ENCODE measurements at regions not wholly inside any gene's neighbourhood (a gene's known extent, or its start where the extent isn't known, plus 50 kb on each side); places are given as distances from the start of the nearest gene placed in this dataset.

DNA sequence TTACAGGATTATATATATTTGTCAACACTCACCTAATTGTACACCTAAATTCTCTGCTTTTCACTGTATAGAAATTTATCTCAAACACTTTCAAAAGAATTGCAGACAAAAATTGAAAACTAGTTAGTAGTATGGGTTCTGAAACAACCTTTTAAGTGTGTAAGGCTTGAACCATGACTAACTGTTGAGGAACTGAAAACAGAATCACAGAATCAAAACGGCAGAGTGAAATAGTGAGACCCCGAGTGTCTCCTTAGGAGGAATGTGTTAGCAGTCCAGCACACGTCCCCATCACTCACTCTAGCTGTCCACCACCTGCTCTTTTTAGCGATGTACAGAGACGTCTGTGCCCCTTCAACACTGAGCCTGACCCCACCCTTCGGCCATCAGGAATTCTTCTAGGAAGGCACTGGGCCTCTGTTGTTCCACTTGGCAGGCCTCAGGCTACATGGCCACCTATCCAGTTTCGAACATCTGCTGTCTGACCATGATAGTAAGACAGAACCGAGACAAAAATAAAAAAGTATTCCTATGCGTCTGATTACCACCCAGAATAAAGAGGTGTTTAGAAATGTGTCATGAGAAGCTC, 227.4 kb downstream of the C6orf118 start:
- no peak for DNase-seq

DNA sequence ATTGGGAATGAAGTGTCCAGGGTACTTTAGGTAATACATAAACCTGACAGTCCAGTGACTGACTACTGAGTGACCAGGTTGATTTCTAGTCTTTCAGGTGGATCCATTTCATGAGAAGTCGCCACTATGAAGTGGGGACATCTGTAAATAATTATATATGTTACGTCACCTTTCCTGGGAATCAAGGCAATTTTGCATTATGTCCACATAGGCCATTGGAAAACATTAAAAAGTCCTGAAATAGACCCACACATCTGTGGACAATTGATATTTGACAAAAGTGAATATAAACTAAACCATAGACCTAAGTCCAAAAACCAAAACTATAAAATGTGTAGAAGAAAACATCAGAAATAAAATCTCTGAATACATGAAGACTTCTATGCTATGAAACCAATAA, 231.5 kb downstream of the C6orf118 start:
- no peak for DNase-seq

DNA sequence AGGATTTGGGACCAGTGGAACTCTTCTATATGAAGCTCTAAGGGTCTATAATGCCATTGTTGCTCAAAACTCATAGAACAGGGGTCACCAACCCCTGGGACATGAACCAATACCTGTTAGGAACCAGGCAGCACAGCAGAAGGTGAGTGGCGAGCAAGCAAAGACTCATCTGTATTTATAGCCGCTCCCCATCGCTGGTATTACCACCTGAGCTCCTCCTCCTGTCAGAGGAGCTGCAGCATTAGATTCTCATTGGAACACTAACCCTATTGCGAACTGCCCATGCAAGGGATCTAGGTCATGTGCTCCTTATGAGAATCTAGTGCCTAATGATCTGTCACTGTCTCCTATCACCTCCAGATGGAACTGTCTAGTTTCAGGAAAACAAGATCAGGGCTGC, 237.5 kb downstream of the C6orf118 start:
- DNase-seq, result no peak

DNA sequence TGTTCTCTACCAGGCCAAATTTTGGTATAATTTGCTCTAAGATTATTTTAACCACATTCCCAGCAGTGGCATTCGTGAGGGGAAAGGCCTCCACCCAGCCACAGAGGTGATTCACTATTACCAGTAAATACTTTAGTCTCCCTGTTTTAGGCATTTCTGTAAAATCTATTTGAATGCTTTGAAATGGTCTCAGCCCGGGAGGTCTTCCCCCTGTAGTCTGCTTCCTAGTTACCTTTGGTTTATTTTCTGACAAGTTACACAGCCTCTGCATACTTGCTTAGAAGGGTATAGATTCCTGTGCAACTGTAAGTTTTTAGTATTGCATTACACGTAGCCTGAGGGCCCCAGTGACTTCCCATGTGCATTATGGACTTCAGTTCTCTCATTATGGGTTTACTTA, 248.7 kb downstream of the C6orf118 start:
- peak; percentile 59 for DNase-seq

DNA sequence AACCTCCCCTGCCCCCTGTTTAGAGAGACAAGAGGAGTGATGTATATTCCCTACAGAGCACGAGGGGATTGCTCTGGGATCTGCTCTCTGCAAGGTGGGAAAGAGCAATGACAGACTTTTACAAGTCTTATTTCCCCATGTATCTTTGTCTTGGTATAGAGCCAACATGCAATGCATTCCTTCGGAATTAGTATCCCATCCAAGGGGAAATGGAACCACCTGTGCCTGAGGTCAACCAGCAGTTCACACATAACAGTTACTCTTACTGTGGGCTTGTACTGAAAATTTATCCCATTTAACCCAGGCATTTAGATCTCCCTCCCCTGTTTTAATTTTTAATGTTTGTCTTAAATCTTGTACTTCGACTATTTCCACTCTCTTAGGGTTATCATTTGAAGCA, 250.4 kb downstream of the C6orf118 start:
- peak; percentile 60 for DNase-seq

DNA sequence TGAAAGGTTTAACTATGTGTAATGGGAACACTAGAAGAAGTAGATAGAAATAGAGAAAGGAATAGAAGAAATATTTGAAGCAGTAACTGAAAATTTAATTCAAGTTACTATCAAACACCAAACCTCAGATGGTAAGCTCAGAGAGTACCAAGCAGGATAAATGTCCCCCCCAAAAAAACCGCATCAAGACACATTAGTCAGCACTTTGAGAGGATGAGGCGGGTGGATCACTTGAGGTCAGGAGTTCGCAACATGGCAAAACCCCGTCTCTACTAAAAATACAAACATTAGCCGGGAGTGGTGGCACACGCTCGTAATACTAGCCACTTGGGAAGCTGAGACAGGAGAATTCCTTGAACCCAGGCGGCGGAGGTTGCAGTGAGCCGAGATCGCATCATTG, 253.1 kb downstream of the C6orf118 start:
- DNase-seq, result no peak

DNA sequence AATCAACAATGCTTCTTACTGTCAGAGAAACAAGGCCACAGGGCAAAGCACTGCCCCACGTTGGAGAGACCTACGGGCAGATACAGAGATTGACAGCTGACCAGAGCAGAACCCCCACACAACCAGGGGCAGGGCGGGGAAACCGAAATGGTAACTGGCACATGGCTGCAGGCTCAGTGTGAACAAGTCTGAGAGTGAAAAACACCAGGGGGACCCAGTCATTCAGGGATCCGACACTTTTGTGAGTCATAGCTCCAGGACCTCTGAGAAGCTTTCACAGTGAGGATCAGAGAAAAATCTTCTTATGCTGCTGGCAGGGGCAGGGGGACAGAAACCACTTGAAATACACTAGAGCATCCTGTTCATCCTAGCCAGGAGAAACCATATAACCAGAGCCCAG, 254.2 kb downstream of the C6orf118 start:
- DNase-seq, result peak; percentile 51

DNA sequence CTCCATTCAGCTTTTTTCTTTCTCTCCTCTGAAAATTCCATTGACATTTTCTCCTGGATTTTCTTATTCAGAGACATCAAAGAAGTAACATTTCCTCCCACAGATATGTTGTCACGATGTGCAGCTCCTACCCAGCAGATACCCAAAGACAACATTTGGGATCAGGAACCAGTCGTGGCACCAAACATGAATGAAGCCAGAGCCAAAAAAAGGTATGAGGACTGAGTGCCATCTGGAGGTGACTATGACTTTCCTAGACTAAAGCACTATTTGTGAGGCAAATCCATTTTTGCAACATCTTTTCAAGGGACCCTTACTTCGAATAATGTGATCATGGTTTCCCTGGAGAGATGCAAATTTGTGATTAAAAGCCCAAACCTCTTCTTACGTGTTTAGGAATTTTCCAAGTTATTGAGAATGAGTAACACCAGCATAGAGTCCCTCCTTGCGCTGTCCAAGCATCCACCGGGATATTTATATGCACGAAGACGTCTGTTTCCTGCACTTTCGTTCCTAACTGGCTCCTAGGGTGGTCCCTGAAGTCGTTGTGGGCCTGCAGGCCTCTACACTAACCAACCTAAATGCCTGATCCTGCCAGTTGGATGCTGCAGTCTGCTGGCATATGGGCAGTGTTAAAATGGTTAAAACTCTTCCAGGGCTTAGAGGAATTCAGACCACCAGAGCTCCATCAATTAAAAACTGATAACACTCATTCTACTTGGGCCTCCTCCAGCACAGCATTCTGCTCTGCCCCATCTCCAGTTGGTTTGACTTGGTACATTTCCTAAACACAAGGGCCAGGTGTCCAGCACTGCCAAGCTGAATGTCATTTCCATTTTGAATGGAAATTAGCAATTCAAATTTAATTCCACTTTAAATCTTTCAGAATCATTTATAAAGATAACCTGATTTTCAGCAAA, 256.6 kb downstream of the C6orf118 start:
- no peak for DNase-seq

DNA sequence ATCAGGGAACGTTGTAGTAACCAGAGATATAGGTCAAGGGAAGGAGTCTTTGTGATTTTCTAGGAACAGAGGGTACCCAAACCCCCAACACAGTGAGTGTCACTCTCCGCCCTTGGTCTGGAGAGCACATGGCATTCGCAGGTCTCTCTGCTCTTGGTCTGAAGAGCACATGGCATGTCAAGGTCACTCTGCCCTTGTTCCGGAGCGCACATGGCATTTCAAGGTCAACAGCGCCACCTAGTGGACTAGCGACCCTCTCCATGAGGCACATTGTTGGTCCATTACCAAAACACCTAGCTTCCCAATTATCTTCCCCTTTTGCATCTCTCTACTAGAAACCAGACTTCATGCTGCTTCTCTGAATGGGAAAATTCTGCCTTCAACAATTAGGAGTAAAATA, 260.0 kb downstream of the C6orf118 start:
- DNase-seq, result no peak

DNA sequence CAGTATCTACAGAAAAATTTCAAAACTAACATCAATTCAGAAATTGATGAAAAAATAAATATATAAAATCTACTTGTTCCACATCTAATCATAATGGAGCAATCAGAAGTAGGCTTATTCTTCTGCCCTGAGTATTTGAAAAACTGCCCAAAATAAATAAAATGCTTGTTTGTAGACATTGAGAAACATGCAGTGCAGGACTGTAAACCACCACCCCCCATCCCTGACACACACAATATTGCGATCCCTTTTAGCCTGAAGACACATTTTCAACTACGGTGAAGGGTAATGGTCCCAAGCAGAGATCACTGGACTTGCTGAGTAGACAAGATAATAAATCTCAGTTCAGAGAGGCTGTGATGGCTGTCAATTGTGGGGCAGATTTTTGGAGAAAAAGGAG, 261.5 kb downstream of the C6orf118 start:
- no peak for DNase-seq

DNA sequence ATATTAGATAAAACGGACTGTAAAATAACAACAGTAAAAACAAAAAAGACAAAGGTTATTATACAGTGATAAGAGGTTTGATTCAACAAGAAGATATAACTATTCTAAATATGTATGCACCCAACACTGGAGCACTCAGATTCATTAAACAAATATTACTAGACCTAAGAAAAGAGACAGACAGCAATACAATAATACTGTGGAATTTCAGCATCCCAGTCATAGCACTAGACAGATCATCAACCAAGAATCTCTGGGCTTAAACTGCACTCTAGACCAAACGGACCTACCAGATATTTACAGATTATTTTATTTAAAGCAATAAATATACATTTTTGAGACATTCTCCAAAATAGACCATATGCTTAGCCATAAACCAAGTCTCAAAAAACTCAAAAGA, 263.8 kb downstream of the C6orf118 start:
- peak; percentile 17 for DNase-seq

DNA sequence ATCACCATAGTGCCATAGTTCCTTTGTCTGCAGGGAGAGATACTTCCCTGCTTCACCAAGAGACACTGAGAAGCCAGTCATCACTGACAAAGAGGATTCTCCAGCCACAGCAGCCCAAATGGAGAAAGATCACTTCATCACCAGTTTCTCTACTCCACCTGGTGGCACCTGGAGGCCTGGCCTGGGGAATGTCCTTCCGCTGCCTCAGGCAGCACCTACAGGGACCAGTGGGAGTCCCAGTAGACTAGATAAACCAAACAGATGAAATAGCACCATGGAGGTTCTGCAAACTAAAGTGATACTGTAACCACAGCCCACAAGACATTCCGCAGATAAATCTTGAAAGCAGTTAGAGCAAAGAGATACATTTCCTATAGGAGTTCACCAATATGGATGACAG, 266.5 kb downstream of the C6orf118 start:
- no peak for DNase-seq

DNA sequence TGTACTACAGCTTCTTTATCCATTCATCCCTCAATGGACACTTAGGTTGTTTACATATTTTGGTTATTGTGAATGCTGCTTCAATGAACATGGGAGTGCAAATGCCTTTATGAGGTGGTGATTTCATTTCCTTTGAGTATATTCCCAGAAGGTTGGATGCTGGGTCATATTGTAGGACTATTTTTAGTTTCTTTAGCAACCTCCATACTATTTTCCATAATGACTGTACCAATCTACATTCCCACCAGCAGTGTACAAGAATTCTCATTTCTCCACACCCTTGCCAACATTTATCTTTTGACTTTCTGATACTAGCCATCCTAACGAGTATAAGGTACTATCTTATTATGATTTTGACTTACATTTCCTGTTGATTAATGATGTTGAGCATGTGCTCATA, 269.0 kb downstream of the C6orf118 start:
- DNase-seq, result no peak

DNA sequence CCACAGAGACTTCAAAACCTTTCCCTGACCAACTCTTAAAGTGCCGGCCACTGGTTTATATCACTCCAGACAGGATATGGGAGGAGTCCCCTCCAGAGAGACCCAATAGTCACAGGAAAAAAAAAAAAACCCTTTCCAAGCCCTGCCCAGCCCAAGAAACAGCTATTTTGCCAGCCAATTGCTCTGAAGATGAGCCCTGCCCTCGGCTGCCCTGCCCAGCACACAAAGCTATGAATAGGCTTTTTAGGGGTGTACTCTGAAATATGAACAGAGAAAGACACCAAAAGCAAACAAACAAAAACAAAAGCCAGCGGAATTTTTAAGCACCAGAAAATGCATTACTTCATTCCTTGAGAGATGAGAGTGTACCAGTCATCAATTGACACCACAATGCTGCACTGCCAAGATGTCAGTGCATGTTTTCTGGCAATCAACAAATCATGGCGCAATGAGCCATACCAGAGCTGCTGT, 275.1 kb downstream of the C6orf118 start:
- no peak for DNase-seq

DNA sequence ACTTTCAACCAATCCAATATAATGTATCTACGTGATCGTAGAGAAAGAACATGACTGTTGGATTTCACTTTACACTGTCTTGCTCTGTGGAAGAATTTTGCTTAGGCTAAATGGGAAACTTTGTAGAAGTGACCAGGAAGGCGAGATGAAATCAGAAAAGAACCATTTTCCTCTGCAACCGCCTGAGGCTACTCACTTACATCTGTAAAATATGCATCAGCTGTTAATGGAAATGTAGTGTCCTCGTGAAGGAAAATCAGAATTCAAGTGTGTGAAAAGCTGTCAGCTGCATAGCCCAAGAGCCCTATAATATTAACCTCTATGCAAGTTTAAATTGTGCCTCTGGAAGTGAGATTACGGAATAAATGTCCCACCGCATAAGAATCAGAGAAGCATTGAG, 277.9 kb downstream of the C6orf118 start:
- DNase-seq, result no peak

DNA sequence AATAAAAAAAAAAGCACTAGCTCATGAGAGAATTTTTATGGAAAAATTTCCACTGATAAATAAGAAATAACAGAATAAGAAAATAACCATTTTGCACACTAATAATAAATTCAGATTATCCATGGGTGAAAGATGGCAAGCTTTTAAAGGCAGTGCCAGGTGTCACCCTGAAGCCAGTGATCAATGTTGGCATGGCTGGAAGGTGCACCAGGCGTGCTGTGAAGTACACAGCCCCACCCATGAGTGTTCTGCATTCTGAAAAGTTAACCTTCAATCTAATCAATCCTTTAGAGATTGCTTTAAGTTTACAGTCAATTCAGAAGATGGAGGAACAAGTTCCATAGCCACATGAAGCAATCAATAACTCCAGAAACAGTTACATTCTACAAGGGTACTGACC, 284.4 kb downstream of the C6orf118 start:
- DNase-seq, result no peak

DNA sequence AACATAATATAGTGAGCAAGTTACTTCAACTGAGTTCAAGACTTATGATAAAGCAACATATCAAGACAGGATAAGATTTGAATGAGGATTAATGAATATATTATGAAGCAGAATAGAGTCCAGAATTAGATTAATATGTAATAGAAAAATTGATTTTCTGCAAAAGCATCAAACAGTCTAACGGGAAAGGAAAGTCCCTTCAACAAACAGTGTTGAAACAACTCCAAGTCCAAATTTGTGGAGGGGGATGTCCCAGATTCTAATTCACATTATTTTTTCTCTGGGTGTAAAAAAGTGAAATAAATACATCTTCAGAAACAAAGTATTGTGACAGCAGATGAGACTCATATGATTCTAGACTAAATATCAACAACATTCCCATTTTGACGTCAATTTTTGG, 289.7 kb downstream of the C6orf118 start:
- no peak for DNase-seq

DNA sequence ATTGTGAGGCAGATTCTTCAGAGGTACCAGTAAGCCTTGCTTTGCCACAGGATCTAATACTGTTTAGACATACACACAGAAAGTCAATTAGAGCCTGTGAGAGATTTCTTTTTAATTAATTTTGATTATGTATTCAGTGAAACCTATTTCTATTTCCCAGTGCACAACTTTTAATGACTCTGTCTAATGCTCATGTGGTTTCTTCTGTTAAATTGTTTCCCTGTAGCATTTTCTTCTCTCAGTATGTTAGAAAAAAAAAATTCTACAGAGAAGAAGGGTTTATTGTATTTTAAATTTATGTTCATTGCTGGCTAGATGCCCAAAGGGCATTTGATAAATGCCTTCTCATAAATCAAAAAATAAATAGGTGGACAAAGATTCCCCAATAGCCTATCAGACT, 293.7 kb downstream of the C6orf118 start:
- no peak for DNase-seq

DNA sequence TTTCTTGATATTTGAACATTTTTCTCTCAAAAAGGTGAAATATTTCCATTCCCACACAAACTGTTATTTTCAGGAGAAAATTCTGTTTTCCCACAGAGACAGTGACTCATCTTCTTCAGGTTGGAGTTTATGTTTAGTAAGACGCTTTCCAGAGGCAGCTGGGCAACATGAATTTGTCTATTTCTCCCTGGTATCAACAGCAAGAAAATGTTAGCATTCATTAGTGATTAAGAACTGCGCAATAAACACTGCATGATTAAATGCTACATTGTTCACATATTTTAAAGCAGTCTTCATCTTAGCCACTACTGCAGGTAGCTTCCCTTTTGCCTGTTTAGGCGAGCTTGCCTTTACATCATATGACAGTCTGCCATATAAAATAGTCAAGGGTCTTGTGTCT, 295.7 kb downstream of the C6orf118 start:
- peak; percentile 24 for DNase-seq

DNA sequence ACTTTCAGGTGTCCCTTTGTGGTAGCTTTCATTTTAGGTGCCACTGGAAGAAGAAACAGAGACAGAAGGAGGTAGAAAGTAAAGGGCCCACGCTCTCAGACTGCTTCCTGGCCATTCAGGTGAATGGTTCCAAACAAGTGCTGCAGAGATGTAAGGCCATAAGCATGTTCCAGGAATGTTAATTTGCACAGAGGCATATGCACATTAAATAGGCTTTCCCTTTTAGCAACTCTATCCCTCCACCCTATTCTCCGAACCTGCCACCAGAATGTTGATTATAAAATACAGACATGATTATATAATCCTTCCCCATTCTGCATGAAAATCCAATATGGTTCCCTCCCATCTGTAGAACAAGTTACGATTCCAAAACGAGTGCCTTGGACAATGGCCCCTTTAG, 297.2 kb downstream of the C6orf118 start:
- DNase-seq, result no peak

DNA sequence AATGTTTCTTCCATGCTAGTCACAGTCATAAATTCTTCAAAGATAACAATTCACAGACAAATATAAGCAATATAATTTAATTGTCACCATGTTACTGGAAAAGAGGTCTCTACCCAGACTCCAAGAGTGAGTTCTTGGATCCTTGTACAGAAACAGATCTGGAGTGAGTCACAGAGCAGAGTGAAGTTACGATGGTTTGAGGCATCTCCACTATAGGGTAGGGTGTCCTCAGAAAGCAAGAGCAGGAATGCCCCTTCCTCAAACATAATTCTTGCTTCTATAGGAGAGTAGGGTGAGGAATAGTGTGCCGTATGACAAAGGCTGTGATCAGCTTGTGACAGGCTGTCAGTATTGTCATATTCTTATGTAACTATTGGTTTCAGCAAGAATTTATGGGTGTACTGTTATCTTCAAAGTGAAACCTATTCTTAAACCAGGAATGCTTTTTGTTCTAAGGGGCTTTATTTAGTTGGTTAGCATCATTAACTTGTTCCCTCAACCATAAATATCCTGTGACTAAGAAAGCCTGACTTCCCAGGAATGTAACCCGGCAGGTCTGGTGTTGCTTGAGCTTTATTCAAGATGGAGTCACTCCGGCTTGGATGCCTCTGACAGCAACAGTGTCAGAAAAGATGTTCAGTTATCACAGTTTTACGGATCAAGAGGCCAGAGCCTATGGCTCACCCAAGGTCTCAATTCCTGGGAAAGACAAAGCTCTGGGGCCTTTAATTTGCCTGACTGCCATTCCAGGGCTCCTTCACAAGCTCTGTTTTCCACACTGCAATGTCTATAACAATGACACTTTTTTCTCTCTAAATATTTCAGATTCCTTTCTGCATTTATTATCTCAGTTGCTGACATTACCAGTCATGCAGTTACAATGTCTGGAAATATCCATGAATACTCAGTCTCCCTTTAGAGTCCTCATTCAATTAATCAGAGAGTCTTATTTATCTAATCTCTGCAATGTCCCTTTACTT, 298.6 kb downstream of the C6orf118 start:
- DNase-seq, result peak; percentile 78

DNA sequence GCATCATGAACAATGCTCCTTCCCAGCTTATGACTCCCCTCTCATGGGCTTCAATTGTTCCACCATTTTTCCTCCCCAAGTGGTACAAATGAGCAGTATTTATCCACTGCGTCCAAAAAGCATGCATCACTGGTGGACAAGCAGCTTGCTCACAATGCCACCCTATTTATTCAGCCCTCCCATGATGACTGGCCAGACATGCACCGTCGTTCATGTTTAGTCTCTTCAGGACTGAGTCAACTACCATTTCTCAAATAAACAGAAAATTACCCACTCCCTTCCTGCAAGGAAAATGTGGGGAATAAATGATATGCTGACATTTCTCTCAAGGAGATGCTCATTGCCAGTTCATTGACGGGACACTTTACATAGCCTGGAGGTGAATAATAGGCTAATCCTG, 300.4 kb downstream of the C6orf118 start:
- no peak for DNase-seq

DNA sequence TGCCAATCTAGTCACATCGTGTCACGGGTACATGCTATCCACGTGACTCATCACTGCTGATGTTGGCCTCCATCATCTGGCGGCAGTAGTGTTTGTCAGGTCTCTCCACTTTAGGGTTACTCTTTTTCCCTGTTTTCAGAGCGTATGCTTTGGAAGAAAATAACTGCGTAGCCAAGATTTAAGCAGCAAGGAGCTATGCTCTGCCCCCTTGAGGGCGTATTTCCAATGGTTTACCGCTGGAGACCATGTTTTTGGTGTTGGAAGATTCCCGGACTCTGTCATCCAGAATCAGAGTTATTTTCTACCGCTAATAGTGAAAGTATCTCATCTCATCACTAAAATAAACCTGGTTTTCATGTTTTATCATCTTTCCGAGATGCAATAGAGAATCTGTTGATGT, 306.5 kb downstream of the C6orf118 start:
- no peak for DNase-seq

Data from fibroblast of skin of right biceps (primary cell).